ENCODE measurements at regions not wholly inside any gene's neighbourhood (a gene's known extent, or its start where the extent isn't known, plus 50 kb on each side); places are given as distances from the start of the nearest gene placed in this dataset.

DNA sequence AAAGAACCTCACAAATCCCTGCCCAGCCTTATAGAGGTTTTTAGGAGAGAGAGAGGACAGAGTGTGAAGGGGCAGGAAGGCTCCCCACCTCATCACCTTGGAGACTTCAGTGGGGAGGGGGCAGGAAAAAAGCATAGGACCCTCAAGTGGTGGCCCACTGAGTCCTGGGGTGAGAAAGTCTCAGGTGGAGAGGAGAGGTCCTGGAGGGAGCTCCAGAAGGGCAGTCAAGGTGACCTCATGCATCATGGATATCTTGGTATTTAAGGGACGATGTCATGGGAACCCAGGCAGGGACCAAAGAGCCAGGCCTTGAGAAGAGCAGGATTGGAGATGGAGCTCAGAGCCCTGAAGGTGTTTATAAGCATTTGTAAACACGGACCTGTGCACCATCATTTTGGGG lies 204.5 kb downstream of the SLC4A3 start:
- Histone ChIP-seq H4K20me1 (ENCODE audit: insufficient read depth, low read length) (no peaks in the 10 kb centered on the region), H3K9me3 (ENCODE audit: insufficient read depth, low read depth, low read length) (no peaks in the 10 kb centered on the region), H3K9ac (ENCODE audit: low read length) (no peak overlapping the region), H3K4me1 (ENCODE audit: insufficient read depth, low read length) (no peaks in the 10 kb centered on the region), H3K4me2 (ENCODE audit: low read length) (no peak overlapping the region), H3K79me2 (ENCODE audit: insufficient read depth, low read length) (no peaks in the 10 kb centered on the region), H3K36me3 (ENCODE audit: insufficient read depth, low read length) (no peaks in the 10 kb centered on the region), H2AFZ (ENCODE audit: low read depth, low read length) (no peak overlapping the region), H3K27ac (ENCODE audit: low read depth, low read length) (no peak overlapping the region), H3K27me3 (ENCODE audit: insufficient read depth, low read length) (no peaks in the 10 kb centered on the region), H3K4me3 (ENCODE audit: insufficient read depth, low read depth, low read length) (no peak overlapping the region)
- peaks cover 10% of the 10 kb centered on the region for H3K27me3 Mint-ChIP-seq (ENCODE audit: low read depth, unreplicated experiment)
- TF ChIP-seq, protein P1, sequence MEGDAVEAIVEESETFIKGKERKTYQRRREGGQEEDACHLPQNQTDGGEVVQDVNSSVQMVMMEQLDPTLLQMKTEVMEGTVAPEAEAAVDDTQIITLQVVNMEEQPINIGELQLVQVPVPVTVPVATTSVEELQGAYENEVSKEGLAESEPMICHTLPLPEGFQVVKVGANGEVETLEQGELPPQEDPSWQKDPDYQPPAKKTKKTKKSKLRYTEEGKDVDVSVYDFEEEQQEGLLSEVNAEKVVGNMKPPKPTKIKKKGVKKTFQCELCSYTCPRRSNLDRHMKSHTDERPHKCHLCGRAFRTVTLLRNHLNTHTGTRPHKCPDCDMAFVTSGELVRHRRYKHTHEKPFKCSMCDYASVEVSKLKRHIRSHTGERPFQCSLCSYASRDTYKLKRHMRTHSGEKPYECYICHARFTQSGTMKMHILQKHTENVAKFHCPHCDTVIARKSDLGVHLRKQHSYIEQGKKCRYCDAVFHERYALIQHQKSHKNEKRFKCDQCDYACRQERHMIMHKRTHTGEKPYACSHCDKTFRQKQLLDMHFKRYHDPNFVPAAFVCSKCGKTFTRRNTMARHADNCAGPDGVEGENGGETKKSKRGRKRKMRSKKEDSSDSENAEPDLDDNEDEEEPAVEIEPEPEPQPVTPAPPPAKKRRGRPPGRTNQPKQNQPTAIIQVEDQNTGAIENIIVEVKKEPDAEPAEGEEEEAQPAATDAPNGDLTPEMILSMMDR (IDR thresholded peaks at IDR 0.05; ENCODE audit: insufficient read depth, low read depth, low read length), result no peak
- no peak for TF ChIP-seq EZH2 (IDR thresholded peaks at IDR 0.05; ENCODE audit: insufficient read depth, low read length)
- H3K4me3 Mint-ChIP-seq (ENCODE audit: unreplicated experiment), result no peak overlapping the region
- no peaks in the 10 kb centered on the region for H3K36me3 Mint-ChIP-seq (ENCODE audit: low read depth, unreplicated experiment)
- FAIRE-seq, result no peak
- H3K4me1 Mint-ChIP-seq (ENCODE audit: low read depth, unreplicated experiment), result no peaks in the 10 kb centered on the region
- H3K9me3 Mint-ChIP-seq (ENCODE audit: unreplicated experiment), result no peaks in the 10 kb centered on the region
- DNase-seq (ENCODE audit: low read depth), result no peak
- H3K27ac Mint-ChIP-seq (ENCODE audit: unreplicated experiment), result no peak overlapping the region

GRCh38 chr2:219832904-219833303 lies 205.5 kb downstream of the SLC4A3 start:
- peaks cover 10% of the 10 kb centered on the region for H3K27me3 Mint-ChIP-seq (ENCODE audit: low read depth, unreplicated experiment)
- no peak overlapping the region for H3K27ac Mint-ChIP-seq (ENCODE audit: unreplicated experiment)
- Histone ChIP-seq H4K20me1 (ENCODE audit: insufficient read depth, low read length) (no peaks in the 10 kb centered on the region), H2AFZ (ENCODE audit: low read depth, low read length) (no peak overlapping the region), H3K36me3 (ENCODE audit: insufficient read depth, low read length) (no peaks in the 10 kb centered on the region), H3K9me3 (ENCODE audit: insufficient read depth, low read depth, low read length) (no peaks in the 10 kb centered on the region), H3K4me1 (ENCODE audit: insufficient read depth, low read length) (no peaks in the 10 kb centered on the region), H3K4me3 (ENCODE audit: insufficient read depth, low read depth, low read length) (no peak overlapping the region), H3K27ac (ENCODE audit: low read depth, low read length) (no peak overlapping the region), H3K79me2 (ENCODE audit: insufficient read depth, low read length) (no peaks in the 10 kb centered on the region), H3K27me3 (ENCODE audit: insufficient read depth, low read length) (no peaks in the 10 kb centered on the region), H3K9ac (ENCODE audit: low read length) (no peak overlapping the region), H3K4me2 (ENCODE audit: low read length) (no peak overlapping the region)
- no peak for FAIRE-seq
- H3K36me3 Mint-ChIP-seq (ENCODE audit: low read depth, unreplicated experiment), result no peaks in the 10 kb centered on the region
- H3K4me1 Mint-ChIP-seq (ENCODE audit: low read depth, unreplicated experiment), result no peaks in the 10 kb centered on the region
- no peaks in the 10 kb centered on the region for H3K9me3 Mint-ChIP-seq (ENCODE audit: unreplicated experiment)
- DNase-seq (ENCODE audit: low read depth), result no peak
- no peak overlapping the region for H3K4me3 Mint-ChIP-seq (ENCODE audit: unreplicated experiment)
- TF ChIP-seq EZH2 (IDR thresholded peaks at IDR 0.05; ENCODE audit: insufficient read depth, low read length), result no peak
- TF ChIP-seq, protein P1 (IDR thresholded peaks at IDR 0.05; ENCODE audit: insufficient read depth, low read depth, low read length), result no peak

DNA sequence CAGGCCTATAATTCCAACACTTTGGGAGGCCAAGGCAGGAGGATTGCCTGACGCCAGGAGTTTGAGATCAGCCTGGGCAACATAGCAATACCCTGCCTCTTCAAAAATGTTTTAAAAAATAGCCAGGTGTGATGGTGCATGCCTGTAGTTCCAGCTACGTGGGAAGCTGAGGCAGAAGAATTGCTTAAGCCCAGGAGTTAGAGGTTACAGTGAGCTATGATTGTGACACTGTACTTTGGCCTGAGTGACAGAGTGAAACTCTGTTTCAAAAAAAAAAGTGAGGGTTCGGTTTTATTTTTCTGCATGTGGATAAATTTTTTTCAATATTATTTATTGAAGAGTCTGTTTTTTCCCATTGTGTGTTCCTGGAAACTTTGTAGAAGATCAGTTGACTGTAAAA lies 208.1 kb downstream of the SLC4A3 start:
- peaks cover 9% of the 10 kb centered on the region for H3K27me3 Mint-ChIP-seq (ENCODE audit: low read depth, unreplicated experiment)
- Histone ChIP-seq H3K27me3 (ENCODE audit: insufficient read depth, low read length) (no peaks in the 10 kb centered on the region), H3K4me3 (ENCODE audit: insufficient read depth, low read depth, low read length) (no peak overlapping the region), H3K36me3 (ENCODE audit: insufficient read depth, low read length) (no peaks in the 10 kb centered on the region), H4K20me1 (ENCODE audit: insufficient read depth, low read length) (no peaks in the 10 kb centered on the region), H2AFZ (ENCODE audit: low read depth, low read length) (no peak overlapping the region), H3K27ac (ENCODE audit: low read depth, low read length) (no peak overlapping the region), H3K4me1 (ENCODE audit: insufficient read depth, low read length) (no peaks in the 10 kb centered on the region), H3K9ac (ENCODE audit: low read length) (no peak overlapping the region), H3K9me3 (ENCODE audit: insufficient read depth, low read depth, low read length) (no peaks in the 10 kb centered on the region), H3K4me2 (ENCODE audit: low read length) (no peak overlapping the region), H3K79me2 (ENCODE audit: insufficient read depth, low read length) (no peaks in the 10 kb centered on the region)
- FAIRE-seq, result no peak
- H3K4me3 Mint-ChIP-seq (ENCODE audit: unreplicated experiment), result no peak overlapping the region
- TF ChIP-seq EZH2 (IDR thresholded peaks at IDR 0.05; ENCODE audit: insufficient read depth, low read length), result no peak
- TF ChIP-seq, protein P1 (IDR thresholded peaks at IDR 0.05; ENCODE audit: insufficient read depth, low read depth, low read length), result no peak
- no peak overlapping the region for H3K27ac Mint-ChIP-seq (ENCODE audit: unreplicated experiment)
- no peaks in the 10 kb centered on the region for H3K36me3 Mint-ChIP-seq (ENCODE audit: low read depth, unreplicated experiment)
- no peak for DNase-seq (ENCODE audit: low read depth)
- H3K9me3 Mint-ChIP-seq (ENCODE audit: unreplicated experiment), result no peaks in the 10 kb centered on the region
- H3K4me1 Mint-ChIP-seq (ENCODE audit: low read depth, unreplicated experiment), result no peaks in the 10 kb centered on the region
